ENCODE measurements at regions not wholly inside any gene's neighbourhood (a gene's known extent, or its start where the extent isn't known, plus 50 kb on each side); places are given as distances from the start of the nearest gene placed in this dataset.

DNA sequence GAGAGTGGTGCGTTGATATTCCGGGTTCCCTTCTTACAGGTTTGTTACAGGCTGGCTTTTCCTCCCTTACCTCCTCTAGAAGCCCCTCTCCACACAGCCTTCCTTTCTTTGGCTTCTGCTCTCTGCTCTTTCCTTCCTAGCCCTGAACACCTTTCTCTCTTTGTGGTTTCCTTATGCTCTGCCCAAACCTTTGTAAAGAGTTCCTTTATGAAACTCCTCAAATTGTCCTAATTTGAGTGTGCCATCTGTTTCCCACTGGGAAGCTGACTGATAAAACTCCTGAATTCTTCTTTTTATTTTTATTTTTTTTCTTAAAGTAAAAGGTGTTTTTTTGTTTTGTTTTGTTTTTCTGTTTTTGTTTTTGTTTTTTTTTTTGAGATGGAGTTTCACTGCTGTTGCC is 60.1 kb upstream of the OTX2 start:
- FAIRE-seq, result no peak
- DNase-seq (ENCODE audit: low spot score), result no peak

DNA sequence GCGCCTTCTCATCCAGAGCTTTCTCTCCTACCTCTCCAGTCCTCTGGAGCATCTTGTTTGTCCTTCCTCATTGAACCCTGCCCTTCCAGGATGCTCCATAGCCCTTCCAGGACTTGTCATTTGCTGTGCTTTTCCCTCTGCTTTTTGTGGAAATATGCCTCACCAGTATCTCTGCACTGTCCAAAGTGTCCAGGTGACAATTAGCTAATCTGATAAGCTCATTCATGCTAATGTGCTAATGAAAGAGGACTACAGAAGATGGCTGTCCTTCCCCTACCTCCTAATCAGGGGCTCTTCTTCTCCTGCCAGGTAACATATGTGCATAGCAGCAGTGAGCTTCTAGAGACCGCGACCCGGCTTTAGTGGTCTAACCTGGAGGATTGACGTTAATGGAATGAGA is 58.4 kb upstream of the OTX2 start:
- peak; percentile 68 for FAIRE-seq
- DNase-seq (ENCODE audit: low spot score), result no peak

DNA sequence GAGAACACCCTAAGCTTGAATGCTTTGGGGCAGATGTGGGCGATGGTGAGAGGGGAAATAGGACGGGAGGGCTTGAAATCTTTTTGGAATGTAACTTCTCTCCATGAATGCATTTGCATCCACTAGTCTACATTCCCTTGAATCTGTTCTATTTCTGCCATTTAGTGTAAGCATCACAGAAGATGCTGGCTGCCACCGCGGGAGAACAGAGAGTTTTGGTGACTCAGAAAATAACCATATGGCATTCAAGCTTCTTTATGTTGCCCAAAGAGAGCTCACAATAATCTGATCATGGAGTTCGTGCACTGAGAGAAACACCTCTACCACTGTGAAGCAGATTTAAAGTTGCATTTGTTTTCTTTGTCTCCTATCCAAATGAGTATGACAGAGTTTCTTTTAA is 52.6 kb upstream of the OTX2 start:
- FAIRE-seq (no peak), DNase-seq (ENCODE audit: low spot score) (no peak)

DNA sequence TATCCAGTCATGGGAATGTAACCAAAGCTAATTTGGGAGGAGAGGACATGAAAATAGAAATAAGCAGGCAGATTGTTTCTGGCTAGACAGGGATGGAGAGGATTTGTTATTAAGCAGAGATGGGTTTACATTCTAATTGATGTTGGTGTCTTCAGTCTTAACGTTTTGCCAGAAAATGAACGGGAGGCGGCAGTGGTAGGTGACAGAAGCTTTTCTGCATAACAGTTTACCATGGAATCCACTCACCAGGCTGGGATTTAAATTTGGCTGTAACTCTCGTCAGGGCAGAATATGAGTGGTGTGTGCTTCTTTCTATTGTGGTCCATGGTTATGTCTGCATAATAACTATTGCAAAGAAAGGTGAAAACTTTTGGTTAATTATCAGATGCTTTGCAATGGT is 50.2 kb upstream of the OTX2 start:
- DNase-seq (ENCODE audit: low spot score), result no peak
- peak; percentile 83 for FAIRE-seq

Measured in urothelium cell line (cell line).